GM18505 (cell line): ENCODE measurements at regions not wholly inside any gene's neighbourhood (a gene's known extent, or its start where the extent isn't known, plus 50 kb on each side); places are given as distances from the start of the nearest gene placed in this dataset.

ENCODE experiments used
- ATAC-seq: cut with Tn5 transposase; IDR thresholded peaks from one replicate; pipeline ENCODE4 v1.9.1; 2021; ENCODE audit not compliant: unreplicated experiment
- POLR2A ChIP-seq: IDR thresholded peaks from 4 replicates; pipeline ENCODE4 v1.6.1; 2011; ENCODE audit warnings: borderline replicate concordance; ENCODE audit not compliant: insufficient read depth, insufficient read length; ENCODE audit errors: extremely low read depth

DNA sequence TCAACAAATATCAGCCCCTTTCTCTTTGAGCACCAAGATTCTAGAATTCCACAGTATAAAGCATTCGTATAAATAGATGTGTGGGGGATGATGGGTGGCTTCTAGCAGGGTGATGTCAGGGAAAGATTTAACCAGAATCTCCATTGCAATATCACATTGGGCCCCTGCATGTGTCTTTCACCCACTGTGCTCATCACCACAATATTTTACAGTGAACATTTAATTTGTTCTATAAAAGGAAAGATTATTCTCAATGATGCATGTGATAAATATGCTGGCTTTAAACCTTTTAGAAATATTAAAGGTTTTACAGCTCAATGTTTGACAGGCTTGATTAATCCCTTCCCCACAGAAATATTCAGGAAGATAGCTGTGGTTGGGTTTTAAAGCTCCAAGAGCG is 457.8 kb upstream of the DAB1 start:
- no peak for ATAC-seq
- TF ChIP-seq POLR2A = no peak

DNA sequence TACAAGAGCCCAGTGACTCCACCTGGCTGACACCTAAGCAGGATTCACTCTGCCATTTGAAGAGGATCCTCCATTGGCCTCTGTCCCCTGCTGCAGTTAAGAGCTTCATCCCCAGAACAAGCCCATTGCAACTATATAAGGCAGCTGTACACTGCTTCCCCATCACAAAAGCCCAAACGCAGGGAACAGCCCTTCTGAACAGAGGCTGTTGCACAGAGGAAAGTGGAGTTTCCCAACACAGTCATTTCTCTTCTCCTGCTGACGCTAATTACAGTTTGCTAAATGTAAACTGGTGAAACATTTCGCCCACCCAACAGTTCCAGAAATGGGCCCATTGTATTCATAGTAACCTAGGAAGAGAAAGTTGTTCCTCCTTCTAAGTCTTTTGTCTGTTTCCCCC is 455.8 kb upstream of the DAB1 start:
- no peak for ATAC-seq
- TF ChIP-seq POLR2A = no peak

DNA sequence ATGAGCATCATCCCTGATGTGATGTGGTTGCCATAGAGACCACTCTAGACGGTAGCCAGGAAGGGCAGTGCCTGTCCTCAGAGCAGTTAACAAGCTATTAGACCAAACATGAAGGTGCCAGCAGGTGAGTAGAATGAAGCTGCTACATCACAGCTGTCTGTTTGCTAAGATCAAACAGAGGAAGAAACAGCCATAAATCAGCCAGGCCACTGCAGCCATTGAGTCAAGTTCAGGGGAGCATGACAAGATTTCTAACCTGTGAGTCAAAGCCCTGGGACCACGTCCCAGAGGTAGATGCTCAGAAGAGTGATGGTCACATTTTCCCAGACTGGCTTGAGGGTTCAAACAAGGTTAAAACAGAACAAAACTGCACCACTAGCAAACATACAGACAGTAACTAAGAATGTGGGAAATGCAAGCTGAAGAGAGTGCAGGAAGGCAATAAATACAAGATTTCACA is 450.6 kb upstream of the DAB1 start:
- no peak for TF ChIP-seq POLR2A
- ATAC-seq = no peak

DNA sequence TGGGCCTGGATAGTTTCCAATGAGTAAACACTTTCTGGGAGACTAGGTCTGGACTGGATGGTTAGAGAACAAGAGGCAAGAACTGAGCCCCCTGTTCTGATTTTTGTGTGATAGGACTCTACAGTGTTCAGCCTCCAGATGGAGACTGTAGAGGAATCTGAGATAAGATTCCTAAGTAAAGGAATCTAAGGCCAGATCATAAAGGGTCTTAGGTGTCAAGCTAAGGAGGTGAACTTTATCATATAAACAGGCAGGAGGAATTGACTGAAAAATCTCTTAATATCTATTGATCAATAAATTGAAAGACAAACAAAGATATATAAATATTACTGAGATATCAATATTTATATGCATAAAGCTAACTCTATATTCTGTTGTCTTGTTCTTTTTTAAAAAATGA is 449.1 kb upstream of the DAB1 start:
- no peak for TF ChIP-seq POLR2A
- ATAC-seq = no peak

DNA sequence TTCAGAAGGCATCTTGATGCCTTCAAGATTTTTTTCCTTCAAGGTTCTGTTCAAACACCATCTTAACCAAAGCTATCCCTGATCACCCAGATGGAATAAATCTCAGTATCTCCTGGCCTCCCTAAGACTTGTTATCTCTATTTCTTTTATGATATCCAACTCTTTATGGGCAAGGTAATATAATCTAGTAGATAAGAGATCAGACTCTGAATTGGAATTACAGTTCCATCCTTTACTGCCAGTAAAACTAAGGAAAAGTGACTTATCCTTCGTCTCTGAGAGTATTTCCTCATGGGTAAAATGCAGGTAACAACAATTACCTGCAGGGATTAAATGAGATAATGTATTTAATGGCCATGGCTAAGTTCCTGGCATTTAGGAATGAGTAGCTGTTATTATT is 445.0 kb upstream of the DAB1 start:
- ATAC-seq = no peak
- TF ChIP-seq POLR2A = no peak

DNA sequence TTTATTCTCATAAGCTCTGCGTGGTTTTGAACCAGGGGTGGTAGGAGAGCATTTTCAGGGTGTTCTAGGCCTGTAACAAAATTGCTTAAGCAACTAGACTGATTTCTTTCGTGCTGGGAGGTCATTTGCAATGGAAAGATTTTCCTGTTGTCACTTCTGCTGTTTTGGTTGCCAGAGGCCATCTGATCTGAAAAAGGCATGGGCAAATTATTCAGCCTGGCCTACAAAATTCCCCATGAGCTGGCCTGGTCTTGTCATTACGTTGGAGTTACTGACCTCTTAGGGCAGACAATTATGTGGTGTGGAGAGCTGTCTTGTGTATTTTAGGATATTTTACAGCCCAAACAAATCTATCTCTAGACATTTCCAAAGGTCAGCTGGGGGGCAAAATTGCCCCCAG is 444.4 kb upstream of the DAB1 start:
- no peak for TF ChIP-seq POLR2A
- no peak for ATAC-seq

DNA sequence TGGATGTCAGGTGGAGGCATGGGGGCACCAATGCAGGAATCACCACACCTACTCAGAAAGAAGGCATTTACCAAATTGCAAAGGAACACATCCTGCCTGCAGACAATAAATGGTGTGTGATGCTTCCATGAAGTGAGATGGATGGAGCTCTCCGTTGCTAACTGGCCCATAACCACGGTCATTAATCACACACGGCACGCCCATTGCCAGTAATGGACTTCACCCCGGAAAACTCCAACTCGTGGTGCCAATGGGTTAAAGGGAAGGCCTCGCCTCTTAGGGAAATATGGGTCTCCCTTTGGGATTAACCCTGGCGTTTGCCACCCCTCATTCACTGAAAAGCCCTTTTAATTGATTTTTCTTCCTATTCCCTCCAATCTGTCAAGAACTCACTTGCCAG is 443.1 kb upstream of the DAB1 start:
- ATAC-seq = no peak
- TF ChIP-seq POLR2A = no peak

DNA sequence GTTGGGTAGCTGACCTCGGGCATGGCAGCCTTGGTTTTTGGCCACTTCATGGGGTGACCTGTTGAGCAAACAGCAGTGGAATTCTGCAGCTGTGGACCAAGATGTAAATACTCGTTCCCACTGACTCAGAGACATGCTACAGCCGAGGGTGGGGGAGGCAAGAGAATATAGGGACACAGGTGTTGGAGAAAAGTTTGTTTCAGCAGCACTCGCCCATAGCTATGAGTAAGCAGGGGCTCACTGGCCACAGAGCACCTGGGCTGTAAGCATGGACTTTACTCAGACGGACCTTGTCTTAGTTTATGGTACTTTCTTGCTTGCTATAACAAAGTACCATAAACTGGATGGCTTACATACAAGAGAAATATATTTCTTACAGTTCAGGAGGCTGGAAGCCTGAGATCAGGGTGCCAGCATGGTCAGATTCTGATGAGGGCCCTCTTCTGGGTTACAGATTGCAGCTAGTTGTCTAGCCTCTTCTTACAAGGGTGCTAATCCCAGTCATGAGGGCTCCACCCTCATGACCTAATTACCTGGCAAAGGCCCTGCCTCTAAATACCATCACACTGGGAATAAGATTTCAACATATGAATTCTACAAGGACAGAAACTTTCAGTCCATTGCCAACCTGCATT is 437.2 kb upstream of the DAB1 start:
- TF ChIP-seq POLR2A = no peak
- no peak for ATAC-seq

DNA sequence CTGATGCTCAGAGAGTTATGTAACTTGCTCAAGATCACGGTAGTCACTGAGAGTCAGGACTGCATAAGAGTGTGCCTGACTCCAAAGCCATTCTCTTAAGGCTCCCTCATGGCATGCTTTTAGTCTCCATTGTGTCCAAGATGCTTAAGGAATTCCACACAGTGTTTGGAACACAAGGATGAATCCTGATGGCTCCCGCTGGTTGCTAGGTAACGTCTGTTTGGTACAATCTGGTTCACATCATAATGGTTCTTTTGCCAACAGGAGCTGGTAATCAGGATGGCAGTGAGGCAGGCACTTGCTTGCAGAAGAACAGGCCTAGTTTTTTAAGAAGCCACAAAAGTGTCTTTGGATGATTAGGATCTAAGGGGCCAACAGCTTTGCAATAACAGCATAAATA is 436.5 kb upstream of the DAB1 start:
- no peak for ATAC-seq
- TF ChIP-seq POLR2A = no peak

DNA sequence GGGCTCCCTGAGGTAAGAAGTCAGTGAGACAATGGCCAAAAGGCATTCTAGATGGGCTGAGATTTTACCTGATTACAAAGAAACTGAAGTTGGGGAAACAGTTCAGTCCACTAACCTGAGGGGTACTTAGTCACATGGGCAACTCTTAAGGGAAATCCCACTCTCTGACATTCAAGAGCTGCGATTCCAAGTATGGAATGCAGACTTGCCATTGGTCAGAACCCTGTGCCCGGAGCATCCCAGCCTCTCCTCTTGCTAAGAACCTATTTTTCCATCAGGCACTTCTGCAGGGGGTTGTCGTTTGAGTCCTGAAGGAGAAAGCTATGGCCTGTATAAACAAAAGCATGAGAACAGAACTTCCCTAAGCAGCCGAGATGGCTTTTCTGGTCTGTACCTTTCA is 434.9 kb upstream of the DAB1 start:
- TF ChIP-seq POLR2A = no peak
- no peak for ATAC-seq

DNA sequence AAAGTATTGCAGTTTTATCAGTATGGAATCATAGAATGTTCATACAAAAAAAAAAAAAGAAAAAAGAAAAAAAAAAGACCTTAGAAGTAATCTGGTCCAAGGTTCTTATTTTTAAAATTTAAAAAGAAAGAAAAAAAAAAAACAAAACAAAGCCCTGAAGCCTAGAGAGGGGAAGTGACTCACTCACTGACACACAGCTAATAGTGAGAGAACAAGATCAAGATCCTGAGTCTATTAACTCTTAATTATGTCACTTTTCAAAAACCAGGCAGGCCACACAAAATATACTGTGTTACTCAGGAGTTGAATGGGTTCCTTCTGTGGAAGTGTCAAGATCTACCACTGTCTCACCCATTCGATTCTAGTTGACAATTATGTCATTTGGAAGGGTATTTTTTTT is 433.9 kb upstream of the DAB1 start:
- no peak for ATAC-seq
- no peak for TF ChIP-seq POLR2A

DNA sequence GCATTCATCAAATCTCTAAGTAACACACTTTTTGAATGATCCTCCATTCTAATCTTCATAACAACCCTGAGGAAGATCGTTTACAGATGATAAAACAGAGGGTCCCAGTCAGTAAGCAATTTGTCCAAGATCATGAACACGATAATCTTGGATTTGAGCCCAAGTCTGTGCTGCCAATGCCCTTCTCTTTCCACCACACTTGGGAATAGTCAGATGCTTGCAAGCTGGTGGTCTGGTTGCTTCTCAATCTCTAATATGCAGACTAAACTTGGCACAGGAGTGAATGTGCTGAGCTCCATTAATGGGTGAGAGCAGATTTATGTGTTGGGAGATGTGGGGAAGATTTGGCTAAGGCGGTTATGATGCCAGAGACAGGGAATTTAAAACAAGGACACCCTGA is 430.6 kb upstream of the DAB1 start:
- no peak for TF ChIP-seq POLR2A
- ATAC-seq = no peak

DNA sequence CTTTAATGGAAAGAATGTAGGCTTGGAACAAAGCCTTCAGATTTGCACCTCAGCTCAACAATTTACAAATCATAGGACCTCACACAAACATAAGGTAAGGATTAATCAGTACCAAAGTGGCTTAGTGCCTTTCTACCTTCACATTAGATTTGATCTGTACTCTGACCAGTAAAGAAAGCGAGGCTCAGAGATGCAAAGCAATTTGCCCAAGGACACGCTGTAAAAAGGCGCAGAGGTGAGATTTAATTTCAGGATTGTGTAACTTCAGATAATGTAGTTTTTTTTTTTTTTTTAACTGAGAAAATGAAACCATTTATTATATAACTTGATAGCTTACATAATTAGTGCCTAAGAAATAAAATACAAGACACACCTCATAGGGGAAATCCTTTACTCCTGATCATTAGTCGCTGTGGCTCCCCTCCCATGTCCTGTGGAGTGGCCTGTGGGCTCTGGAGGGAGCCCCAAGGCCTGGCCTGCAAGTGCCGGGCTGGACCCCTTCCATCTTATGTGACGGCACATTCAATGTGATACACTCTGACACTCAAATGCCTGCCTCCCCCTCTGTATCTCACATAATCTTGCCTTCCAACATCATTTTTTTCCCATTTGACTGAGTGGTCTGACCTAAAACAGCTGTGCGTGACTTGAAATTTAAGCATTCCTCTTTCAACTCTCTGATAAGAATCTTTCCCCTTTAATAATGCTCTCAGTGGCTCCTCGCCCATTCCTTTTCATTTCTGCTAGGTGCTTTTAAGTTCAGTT is 426.5 kb upstream of the DAB1 start:
- no peak for ATAC-seq
- TF ChIP-seq POLR2A = no peak

DNA sequence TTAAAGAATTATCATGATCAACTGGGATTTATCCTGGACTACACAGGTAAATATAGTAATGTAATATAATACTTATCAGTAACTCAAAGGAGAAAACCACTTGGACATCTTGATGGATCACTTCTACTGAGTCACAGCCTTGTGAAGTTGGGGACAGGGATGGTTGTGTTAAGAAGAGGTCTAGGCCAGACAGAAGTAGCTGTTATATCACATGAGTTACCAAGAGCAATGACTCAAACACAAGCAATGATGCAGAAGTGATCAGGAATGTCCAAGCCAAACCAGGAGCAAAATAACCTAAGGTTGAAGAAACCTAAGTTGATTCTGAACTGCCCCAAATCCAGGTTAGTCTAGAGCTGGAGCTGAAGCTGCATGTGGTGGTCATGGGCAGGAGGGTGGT is 424.5 kb upstream of the DAB1 start:
- ATAC-seq = no peak
- no peak for TF ChIP-seq POLR2A
